ENCODE measurements at regions not wholly inside any gene's neighbourhood (a gene's known extent, or its start where the extent isn't known, plus 50 kb on each side); places are given as distances from the start of the nearest gene placed in this dataset.

DNA sequence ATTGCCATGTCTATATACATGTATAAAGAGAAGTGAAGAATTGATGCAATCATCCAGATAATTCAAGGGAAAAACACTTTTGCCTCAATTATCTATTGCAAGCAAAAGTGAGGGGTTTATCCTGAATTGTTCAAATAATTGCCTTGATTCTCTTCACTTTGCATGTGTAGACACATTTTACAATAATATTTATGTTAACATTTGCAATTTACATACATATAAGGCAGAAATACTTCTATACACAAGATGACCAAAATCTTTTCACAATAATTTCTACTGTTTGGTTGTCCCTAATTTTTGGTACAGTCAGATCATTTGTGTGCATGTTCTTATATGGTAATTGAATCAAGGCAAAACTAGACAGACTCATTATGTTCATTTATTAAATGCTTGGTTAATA lies 285.3 kb upstream of the TMEM161B start:
- TF ChIP-seq, protein P1, sequence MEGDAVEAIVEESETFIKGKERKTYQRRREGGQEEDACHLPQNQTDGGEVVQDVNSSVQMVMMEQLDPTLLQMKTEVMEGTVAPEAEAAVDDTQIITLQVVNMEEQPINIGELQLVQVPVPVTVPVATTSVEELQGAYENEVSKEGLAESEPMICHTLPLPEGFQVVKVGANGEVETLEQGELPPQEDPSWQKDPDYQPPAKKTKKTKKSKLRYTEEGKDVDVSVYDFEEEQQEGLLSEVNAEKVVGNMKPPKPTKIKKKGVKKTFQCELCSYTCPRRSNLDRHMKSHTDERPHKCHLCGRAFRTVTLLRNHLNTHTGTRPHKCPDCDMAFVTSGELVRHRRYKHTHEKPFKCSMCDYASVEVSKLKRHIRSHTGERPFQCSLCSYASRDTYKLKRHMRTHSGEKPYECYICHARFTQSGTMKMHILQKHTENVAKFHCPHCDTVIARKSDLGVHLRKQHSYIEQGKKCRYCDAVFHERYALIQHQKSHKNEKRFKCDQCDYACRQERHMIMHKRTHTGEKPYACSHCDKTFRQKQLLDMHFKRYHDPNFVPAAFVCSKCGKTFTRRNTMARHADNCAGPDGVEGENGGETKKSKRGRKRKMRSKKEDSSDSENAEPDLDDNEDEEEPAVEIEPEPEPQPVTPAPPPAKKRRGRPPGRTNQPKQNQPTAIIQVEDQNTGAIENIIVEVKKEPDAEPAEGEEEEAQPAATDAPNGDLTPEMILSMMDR (IDR thresholded peaks at IDR 0.05; ENCODE audit: insufficient read depth, low read depth, low read length) = no peak
- H3K4me3 ChIP-seq (ENCODE audit: low read depth, low read length) = no peak overlapping the region
- no peak for DNase-seq (ENCODE audit: low read depth)

DNA sequence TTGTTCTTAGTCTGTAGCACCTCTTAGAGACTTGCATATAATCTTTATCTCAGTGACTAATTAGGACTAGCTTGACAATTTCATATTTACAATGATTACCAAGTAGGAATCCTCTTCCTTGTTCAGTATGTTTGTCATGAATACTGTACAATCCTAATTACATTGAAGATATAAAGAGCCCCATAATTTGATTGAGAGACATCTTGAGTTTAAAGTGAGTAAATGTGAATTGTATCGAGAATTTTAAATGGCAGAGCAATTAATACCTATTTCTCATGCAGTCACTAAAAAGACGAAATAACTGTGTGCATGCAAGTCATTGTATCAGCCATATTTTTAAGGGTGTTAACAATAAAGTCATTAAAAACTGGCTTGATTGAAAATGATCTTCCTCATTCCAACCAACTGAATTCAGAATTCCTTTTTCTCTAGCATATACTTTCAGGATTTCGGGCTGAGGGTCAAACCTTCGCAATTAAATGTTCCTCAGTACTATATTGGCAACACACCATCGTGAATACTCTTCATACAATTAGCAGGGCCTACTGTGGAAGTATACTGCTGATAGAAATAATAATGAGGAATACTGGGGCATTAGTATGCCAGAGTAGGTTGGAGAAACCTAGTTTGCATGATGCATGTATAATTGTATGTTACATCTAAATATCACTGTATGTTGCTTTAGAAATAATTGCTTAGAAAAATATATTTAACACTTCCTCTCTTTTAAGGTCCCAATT lies 284.7 kb upstream of the TMEM161B start:
- DNase-seq (ENCODE audit: low read depth) = no peak
- TF ChIP-seq, protein P1 (IDR thresholded peaks at IDR 0.05; ENCODE audit: insufficient read depth, low read depth, low read length) = no peak
- H3K4me3 ChIP-seq (ENCODE audit: low read depth, low read length) = no peak overlapping the region

DNA sequence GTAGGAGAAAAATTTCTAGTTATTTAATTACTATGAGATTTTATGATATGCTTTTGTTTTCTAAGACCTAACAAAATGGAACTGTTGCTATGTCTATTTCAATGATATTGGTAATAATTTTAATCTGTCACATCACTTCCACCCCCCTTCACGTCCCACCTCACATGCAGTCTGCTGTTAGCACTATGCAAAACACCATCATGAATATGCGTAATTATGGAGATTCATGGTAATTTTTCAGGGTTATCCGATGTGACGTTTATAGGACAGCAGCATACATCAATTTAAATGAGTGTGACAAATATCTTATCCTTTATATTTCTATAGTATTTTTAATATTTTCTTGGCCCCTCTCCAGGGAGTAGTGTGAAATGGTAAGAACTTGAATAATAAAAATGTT lies 283.8 kb upstream of the TMEM161B start:
- TF ChIP-seq, protein P1 (IDR thresholded peaks at IDR 0.05; ENCODE audit: insufficient read depth, low read depth, low read length) = no peak
- DNase-seq (ENCODE audit: low read depth) = no peak
- H3K4me3 ChIP-seq (ENCODE audit: low read depth, low read length) = no peak overlapping the region

DNA sequence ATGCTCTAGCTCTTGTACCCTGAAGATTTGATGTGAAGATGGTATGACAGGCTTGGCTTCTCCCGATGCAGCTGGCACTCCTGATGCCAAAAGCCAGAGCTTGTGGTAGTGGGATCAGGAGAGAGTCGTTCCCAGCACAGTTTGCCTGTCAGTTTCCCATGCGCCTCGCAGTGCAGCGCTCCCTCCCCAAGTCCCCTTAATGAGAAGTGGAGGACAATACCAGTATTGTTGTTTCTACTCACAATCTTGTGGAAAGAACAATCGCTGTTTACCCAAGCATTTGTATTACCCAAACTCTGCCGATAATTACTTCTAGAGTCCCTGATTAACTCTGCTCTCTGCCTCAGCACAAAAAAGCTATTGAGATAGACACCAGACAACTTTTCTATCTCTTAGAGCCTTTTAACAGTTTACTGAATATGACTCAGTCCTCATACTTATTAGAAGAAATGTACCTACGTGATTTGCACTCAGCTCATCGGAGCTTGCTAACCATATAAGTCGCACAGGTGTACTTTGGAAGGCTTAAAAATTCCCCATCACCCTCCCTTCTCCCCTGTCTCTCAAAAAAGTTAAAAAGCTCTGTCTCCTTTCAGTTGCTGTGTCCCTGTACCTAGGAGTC lies 283.2 kb upstream of the TMEM161B start:
- H3K4me3 ChIP-seq (ENCODE audit: low read depth, low read length) = no peak overlapping the region
- TF ChIP-seq, protein P1 (IDR thresholded peaks at IDR 0.05; ENCODE audit: insufficient read depth, low read depth, low read length) = no peak
- DNase-seq (ENCODE audit: low read depth) = no peak

DNA sequence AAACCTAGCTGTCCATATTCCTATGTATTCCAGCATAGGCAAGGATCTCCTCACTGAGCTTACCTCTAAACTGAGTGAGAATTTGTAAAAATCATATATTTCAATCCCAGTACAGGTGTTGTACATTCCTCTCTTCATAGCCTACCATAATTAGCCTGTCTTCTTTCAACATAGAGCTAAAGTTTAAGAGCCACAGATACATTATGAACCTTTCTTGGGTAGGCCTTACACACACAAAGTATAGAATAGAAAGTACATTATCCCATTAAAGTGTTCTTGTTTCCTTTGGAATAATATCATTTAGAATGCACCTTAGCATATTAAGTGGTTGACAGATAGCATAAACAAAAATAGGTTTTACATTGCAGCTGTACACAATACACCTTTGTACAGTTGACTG lies 282.1 kb upstream of the TMEM161B start:
- H3K4me3 ChIP-seq (ENCODE audit: low read depth, low read length) = no peak overlapping the region
- TF ChIP-seq, protein P1 (IDR thresholded peaks at IDR 0.05; ENCODE audit: insufficient read depth, low read depth, low read length) = no peak
- no peak for DNase-seq (ENCODE audit: low read depth)

GRCh38 chr5:88548136-88548805 lies 279.6 kb upstream of the TMEM161B start:
- no peak overlapping the region for H3K4me3 ChIP-seq (ENCODE audit: low read depth, low read length)
- TF ChIP-seq, protein P1 (IDR thresholded peaks at IDR 0.05; ENCODE audit: insufficient read depth, low read depth, low read length) = no peak
- no peak for DNase-seq (ENCODE audit: low read depth)

Data from fibroblast of villous mesenchyme (primary cell).